Activated CD4-positive, alpha-beta T cell treated with anti-CD3 and anti-CD28 coated beads, Interleukin-2, amount 50 U/mL, for 1 hour (primary cell): ENCODE measurements at regions not wholly inside any gene's neighbourhood (a gene's known extent, or its start where the extent isn't known, plus 50 kb on each side); places are given as distances from the start of the nearest gene placed in this dataset.
"Not testable (repeated sequence)": the region's sequence is repeated elsewhere in the genome, so short reads cannot be mapped to it uniquely, and the experiment has no call there.

Source experiments
- DNase-seq: peaks from one replicate; pipeline ENCODE4 v3.0.0-alpha.2; 2020

GRCh38 chr9:95574176-95574575 lies 57.4 kb upstream of the PTCH1 start:
- no peak for DNase-seq

- no peak for DNase-seq
Observed at GRCh38 chr9:95573463-95573862, 56.7 kb upstream of the PTCH1 start.

DNA sequence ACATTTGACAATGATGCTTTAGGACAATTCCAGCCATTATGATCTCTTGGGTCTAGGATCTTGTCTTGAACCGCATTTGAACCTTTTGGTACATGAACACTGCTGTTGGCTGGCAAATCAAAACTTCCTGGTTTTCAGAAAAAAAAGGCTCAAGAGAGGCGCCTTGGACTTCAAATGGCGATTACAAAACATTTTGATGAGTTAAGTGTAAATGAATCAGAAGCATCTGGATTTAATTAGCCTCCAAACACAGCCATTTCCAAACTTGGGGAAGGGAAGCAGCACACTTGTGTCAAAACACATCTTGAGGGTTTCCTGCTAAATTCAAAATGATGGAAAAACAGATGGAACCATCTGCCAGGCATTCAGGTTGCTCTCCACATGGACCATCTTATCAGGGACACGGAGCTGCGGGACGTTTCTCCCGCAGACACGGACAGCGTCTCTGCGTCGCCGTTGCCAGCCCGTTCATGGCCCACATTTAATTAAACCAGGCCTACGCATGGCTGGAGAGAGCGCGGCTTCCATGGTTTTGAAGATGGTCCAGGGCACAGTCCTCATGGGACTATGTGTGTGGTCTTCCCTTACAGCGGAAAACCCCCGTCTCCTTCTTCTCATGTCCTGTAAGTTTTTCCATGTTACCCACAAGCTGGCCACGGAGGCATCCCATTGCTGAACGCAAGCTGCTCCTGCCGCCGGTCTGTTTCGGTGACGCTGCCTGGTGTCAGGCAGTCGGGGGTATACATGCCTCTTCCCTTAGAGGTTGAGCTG lies 55.8 kb upstream of the PTCH1 start:
- no peak for DNase-seq

DNA sequence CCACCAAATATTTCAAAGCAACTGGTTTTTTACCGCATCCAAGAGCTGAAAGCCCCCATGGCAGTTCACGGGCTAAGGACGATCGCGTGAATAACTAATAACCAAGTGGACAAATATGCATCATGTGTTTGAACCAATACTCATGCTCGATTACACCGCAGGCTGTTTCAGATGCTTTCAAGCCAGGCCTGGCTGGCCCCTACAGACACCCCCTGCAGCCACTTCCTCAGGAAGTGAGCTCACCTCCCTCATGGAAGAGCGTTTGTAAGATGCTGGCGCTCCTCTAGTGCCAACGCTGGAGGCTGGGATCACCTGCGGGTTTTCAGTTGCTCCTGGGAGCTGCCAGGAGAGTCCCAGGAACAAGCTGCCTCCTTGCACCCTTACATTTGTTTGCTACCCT lies 53.9 kb upstream of the PTCH1 start:
- no peak for DNase-seq

DNA sequence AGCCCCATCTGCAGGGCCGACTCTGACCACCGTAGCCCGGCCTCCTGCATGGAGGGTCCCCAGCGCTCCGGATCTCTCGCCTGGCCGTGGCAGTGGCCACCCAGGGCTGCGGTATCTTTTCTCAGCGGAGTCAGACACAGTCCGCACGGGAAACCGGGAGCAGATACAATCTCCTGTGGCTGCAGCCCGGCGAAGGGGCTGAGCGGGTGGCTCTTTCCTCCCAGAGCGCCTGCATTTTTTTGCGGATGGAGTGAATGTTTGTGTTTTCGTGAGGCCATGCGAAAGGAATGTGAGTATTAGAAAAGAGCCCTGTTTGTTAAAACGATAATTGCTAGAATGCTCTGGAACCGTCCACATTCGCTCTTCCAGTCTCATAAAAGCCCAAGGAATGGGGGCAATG lies 53.4 kb upstream of the PTCH1 start:
- DNase-seq = no peak

- DNase-seq = not testable (repeated sequence)
Observed at GRCh38 chr9:95568735-95569134, 52.0 kb upstream of the PTCH1 start.
